ENCODE measurements at regions not wholly inside any gene's neighbourhood (a gene's known extent, or its start where the extent isn't known, plus 50 kb on each side); places are given as distances from the start of the nearest gene placed in this dataset.

DNA sequence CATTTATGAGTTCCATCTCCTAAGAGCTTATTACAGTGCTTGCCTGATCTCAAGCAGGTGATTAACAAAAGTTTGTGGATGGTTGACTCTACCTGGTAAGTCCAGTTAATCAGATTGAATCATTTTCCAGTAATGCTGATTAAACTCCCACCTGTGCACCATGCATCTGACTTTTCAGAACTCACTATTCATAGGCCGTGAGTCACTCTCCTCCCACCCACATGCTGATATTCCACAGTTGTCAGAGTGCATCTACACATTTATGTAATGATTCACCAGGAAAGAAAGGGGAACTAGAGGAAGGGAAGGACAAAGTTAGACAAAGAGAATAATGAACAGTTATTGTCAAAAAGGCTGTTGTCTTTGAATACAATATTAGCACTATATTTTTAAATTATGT, 106.2 kb upstream of the UBE3A start:
- Histone ChIP-seq H3K9me3 (ENCODE audit: control insufficient read depth in 2 of 2, insufficient read depth in 1 of 2, low read length in 1 of 2) (no peaks in the 10 kb centered on the region), H3K4me3 (ENCODE audit: low read length in 2 of 2) (no peak overlapping the region), H3K27me3 (ENCODE audit: control insufficient read depth in 2 of 2, insufficient read depth in 1 of 2, low read length in 1 of 2) (no peaks in the 10 kb centered on the region), H3K36me3 (ENCODE audit: control insufficient read depth in 2 of 2, insufficient read depth in 2 of 2, low read length in 1 of 2) (no peaks in the 10 kb centered on the region), H3K4me1 (ENCODE audit: control insufficient read depth in 2 of 2, insufficient read depth in 2 of 2, low read length in 2 of 2) (no peaks in the 10 kb centered on the region), H3K27ac (ENCODE audit: low read depth in 1 of 2, low read length in 1 of 2) (no peak overlapping the region)
- 89% methylated on average over 1 of the region's 1 CpG for WGBS
- no peak for DNase-seq (ENCODE audit: low read depth in 6 of 9, low spot score in 9 of 9)

DNA sequence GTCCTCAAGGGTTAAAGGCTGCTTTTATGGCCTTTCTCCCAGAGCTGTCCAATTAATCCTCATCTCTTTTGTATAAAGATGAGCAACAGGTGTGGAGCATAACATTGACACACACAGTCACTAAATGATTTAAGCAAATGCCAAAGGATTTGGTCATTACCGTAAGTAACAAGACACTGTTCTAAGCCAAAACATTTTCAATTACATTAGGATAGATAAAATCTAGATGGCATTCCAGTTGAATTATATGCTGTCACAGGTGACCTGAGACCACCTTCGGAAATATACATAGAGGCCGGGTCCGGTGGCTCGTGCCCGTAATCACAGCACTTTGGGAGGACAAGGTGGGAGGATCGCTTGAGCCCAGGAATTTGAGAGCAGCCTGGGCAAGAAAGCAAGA, 105.3 kb upstream of the UBE3A start:
- no peak overlapping the region for H3K27ac ChIP-seq (ENCODE audit: low read depth in 1 of 2, low read length in 1 of 2)
- no peaks in the 10 kb centered on the region for H3K27me3 ChIP-seq (ENCODE audit: control insufficient read depth in 2 of 2, insufficient read depth in 1 of 2, low read length in 1 of 2)
- DNase-seq (ENCODE audit: low read depth in 6 of 9, low spot score in 9 of 9), result no peak
- WGBS, result 99% methylated on average over 7 of the region's 7 CpGs
- H3K36me3 ChIP-seq (ENCODE audit: control insufficient read depth in 2 of 2, insufficient read depth in 2 of 2, low read length in 1 of 2), result no peaks in the 10 kb centered on the region
- H3K4me1 ChIP-seq (ENCODE audit: control insufficient read depth in 2 of 2, insufficient read depth in 2 of 2, low read length in 2 of 2), result no peaks in the 10 kb centered on the region
- no peak overlapping the region for H3K4me3 ChIP-seq (ENCODE audit: low read length in 2 of 2)
- no peaks in the 10 kb centered on the region for H3K9me3 ChIP-seq (ENCODE audit: control insufficient read depth in 2 of 2, insufficient read depth in 1 of 2, low read length in 1 of 2)

DNA sequence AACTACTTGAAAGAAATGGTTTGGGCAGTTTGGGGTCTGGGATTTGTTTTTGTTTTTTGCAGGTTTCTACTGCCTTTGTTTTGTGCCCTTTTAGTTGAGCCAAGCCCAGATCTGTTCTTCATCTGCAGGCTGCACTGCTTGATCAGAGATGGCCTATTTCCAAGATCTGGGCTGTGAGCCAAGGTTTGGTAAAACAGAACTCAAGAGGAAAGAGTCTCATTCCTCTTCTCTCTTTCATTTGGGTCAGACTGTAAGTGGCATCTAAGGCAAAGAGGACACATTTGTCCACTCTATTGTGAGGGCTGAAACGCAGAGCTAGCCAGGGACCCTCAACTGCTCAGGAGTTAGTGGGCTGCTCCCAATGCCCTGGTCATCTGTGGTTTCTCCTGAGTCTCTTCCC, 104.4 kb upstream of the UBE3A start:
- Histone ChIP-seq H3K4me1 (ENCODE audit: control insufficient read depth in 2 of 2, insufficient read depth in 2 of 2, low read length in 2 of 2) (no peaks in the 10 kb centered on the region), H3K4me3 (ENCODE audit: low read length in 2 of 2) (no peak overlapping the region), H3K9me3 (ENCODE audit: control insufficient read depth in 2 of 2, insufficient read depth in 1 of 2, low read length in 1 of 2) (no peaks in the 10 kb centered on the region), H3K27ac (ENCODE audit: low read depth in 1 of 2, low read length in 1 of 2) (no peak overlapping the region), H3K36me3 (ENCODE audit: control insufficient read depth in 2 of 2, insufficient read depth in 2 of 2, low read length in 1 of 2) (no peaks in the 10 kb centered on the region), H3K27me3 (ENCODE audit: control insufficient read depth in 2 of 2, insufficient read depth in 1 of 2, low read length in 1 of 2) (no peaks in the 10 kb centered on the region)
- 83% methylated on average over 1 of the region's 1 CpG for WGBS
- peak in 1 of 9 donors; percentile 9 for DNase-seq (ENCODE audit: low read depth in 6 of 9, low spot score in 9 of 9)

DNA sequence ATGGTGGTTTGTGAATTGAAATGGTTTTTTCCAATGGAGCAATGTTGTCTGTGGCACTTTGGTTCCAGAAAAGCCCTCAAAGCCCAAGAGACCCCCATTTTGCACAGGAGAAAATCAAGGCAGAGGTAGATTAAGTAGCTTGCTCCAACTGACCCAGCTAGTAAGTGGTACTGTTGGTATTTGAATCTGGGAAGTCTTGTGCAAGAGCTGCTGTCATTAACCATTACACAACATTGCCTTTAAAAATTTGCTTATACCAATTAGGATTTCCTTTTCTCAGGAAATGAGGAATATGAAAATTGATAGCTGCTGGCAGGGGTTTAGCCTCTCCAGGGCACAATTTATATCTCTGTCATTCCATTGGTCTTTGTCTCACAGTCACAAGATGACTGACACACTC, 102.4 kb upstream of the UBE3A start:
- Histone ChIP-seq H3K9me3 (ENCODE audit: control insufficient read depth in 2 of 2, insufficient read depth in 1 of 2, low read length in 1 of 2) (no peaks in the 10 kb centered on the region), H3K4me3 (ENCODE audit: low read length in 2 of 2) (no peak overlapping the region), H3K27me3 (ENCODE audit: control insufficient read depth in 2 of 2, insufficient read depth in 1 of 2, low read length in 1 of 2) (no peaks in the 10 kb centered on the region), H3K4me1 (ENCODE audit: control insufficient read depth in 2 of 2, insufficient read depth in 2 of 2, low read length in 2 of 2) (no peaks in the 10 kb centered on the region), H3K36me3 (ENCODE audit: control insufficient read depth in 2 of 2, insufficient read depth in 2 of 2, low read length in 1 of 2) (no peaks in the 10 kb centered on the region), H3K27ac (ENCODE audit: low read depth in 1 of 2, low read length in 1 of 2) (no peak overlapping the region)
- no peak for DNase-seq (ENCODE audit: low read depth in 6 of 9, low spot score in 9 of 9)

DNA sequence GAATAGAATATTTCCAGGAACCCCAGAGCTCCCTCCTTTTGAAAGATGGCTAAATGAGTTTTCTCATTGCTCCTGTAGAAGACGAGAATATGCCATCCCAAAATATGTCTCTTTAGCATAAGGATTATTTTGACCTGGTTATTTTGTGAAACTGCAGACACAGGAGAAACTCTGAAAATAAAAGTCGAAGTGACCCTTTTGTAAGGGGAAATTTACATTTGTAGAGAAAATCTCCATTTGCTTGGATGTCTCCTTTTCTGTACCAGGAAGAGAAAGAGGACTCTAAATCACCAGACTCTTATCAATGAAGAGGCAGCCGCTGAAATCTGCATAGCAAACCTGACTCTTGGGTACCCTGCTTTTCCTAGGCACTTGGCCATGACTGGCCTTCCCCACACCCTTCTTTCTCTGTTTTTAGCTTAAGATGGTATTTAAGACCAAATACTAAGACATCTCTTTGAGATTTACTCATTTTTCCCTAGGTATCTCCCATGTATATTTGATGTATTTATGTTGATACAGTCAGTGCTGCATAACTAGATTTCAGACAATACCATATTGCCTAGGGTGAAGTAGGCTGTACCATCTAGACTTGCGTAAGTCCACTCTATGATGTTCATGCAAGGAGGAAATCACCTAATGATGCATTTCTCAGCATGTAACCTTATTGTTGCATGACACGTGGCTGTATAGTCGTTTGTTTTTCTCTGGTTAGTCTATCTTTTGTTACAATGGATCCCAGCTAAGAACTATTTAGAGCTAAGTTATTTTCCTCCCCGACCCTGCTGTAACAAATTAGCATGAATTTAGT, 98.2 kb upstream of the UBE3A start:
- DNase-seq (ENCODE audit: low read depth in 6 of 9, low spot score in 9 of 9), result no peak
- WGBS, result 80% methylated on average over 7 of the region's 7 CpGs
- H3K36me3 ChIP-seq (ENCODE audit: control insufficient read depth in 2 of 2, insufficient read depth in 2 of 2, low read length in 1 of 2), result no peaks in the 10 kb centered on the region
- no peak overlapping the region for H3K27ac ChIP-seq (ENCODE audit: low read depth in 1 of 2, low read length in 1 of 2)
- H3K4me1 ChIP-seq (ENCODE audit: control insufficient read depth in 2 of 2, insufficient read depth in 2 of 2, low read length in 2 of 2), result no peaks in the 10 kb centered on the region
- H3K4me3 ChIP-seq (ENCODE audit: low read length in 2 of 2), result no peak overlapping the region
- no peaks in the 10 kb centered on the region for H3K9me3 ChIP-seq (ENCODE audit: control insufficient read depth in 2 of 2, insufficient read depth in 1 of 2, low read length in 1 of 2)
- H3K27me3 ChIP-seq (ENCODE audit: control insufficient read depth in 2 of 2, insufficient read depth in 1 of 2, low read length in 1 of 2), result no peaks in the 10 kb centered on the region

DNA sequence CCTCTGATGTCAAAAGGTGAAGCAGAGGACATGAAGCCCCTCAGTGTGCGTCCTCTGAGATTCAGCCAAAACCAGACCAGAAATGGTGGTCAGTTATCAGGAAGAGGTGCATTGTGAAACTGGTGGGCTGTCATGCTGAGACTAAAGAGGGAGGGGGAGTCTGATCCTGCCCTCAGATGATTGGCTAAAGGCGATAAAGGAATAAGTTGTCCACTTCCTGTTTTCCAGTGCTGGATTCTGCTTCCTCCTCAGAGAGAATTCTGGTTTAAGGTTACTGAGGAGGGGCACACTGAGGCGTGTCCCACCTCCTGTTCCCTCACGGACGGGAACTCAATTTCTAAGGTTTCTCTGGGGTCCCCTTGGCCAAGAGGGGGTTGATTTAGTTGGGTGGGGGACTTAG, 97.0 kb upstream of the UBE3A start:
- WGBS, result 91% methylated on average over 5 of the region's 5 CpGs
- Histone ChIP-seq H3K27me3 (ENCODE audit: control insufficient read depth in 2 of 2, insufficient read depth in 1 of 2, low read length in 1 of 2) (no peaks in the 10 kb centered on the region), H3K4me3 (ENCODE audit: low read length in 2 of 2) (no peak overlapping the region), H3K36me3 (ENCODE audit: control insufficient read depth in 2 of 2, insufficient read depth in 2 of 2, low read length in 1 of 2) (no peaks in the 10 kb centered on the region), H3K27ac (ENCODE audit: low read depth in 1 of 2, low read length in 1 of 2) (no peak overlapping the region), H3K4me1 (ENCODE audit: control insufficient read depth in 2 of 2, insufficient read depth in 2 of 2, low read length in 2 of 2) (no peaks in the 10 kb centered on the region), H3K9me3 (ENCODE audit: control insufficient read depth in 2 of 2, insufficient read depth in 1 of 2, low read length in 1 of 2) (no peaks in the 10 kb centered on the region)
- DNase-seq (ENCODE audit: low read depth in 6 of 9, low spot score in 9 of 9), result no peak

DNA sequence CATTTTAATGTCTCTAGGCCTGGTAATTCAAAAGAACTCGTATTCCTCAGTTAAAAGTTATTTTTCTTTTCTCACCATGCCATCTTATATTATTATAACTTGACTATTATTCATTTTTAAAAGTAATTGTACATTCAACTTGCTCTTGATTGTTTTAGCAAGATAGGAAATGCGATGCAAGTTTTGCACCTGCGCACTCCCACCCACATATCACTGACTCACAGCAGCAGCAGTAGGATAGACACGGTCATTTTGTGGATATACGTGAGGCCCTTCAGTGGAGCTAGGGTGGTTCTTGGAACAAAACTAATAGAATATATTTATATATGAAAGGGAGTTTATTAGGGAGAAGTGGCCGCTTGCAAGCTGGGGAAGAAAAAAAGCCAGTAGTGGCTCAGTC, 95.5 kb upstream of the UBE3A start:
- DNase-seq (ENCODE audit: low read depth in 6 of 9, low spot score in 9 of 9), result no peak
- no peaks in the 10 kb centered on the region for H3K27me3 ChIP-seq (ENCODE audit: control insufficient read depth in 2 of 2, insufficient read depth in 1 of 2, low read length in 1 of 2)
- no peak overlapping the region for H3K27ac ChIP-seq (ENCODE audit: low read depth in 1 of 2, low read length in 1 of 2)
- H3K9me3 ChIP-seq (ENCODE audit: control insufficient read depth in 2 of 2, insufficient read depth in 1 of 2, low read length in 1 of 2), result no peaks in the 10 kb centered on the region
- no peak overlapping the region for H3K4me3 ChIP-seq (ENCODE audit: low read length in 2 of 2)
- 95% methylated on average over 6 of the region's 6 CpGs for WGBS
- no peaks in the 10 kb centered on the region for H3K36me3 ChIP-seq (ENCODE audit: control insufficient read depth in 2 of 2, insufficient read depth in 2 of 2, low read length in 1 of 2)
- no peaks in the 10 kb centered on the region for H3K4me1 ChIP-seq (ENCODE audit: control insufficient read depth in 2 of 2, insufficient read depth in 2 of 2, low read length in 2 of 2)

DNA sequence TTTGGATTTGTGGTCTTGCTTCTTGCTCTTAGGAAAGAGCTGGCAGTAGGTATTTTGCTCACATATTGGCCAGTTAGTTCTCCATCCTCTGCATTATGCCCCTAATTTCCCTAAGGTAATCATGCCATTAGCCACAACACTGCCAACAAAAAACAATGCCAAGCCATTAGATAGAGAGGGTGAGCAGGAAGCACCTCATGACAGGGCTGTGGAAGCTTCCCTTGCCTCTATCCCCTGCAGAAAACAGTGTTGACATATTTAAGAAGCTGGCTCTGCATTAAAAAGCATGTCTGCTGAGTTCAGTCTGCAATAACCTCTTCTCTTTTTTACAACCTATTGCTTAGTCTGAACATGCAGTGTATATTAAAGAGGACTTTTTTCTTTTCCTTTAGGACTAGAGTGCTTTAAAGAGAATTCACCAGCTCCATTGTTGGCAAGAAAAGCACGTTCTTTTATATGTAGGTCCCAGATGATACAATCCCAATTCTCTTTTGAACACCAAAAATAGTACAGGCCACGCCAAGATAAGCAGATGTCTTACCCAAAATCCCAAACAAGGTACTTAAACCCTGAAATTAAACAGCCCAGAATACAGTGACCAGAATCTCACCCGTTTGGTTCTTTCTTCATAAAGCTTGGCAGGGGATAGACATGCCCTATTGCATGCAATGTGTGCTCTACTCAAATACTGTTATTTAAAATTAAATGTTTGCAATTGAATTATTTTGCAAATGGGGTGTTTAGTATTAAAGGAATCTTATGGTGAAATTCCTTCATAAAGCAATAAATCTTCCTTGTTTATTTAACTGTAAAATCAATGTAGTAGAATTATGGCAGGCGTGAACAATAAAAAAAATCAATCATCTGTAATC, 93.7 kb upstream of the UBE3A start:
- Histone ChIP-seq H3K9me3 (ENCODE audit: control insufficient read depth in 2 of 2, insufficient read depth in 1 of 2, low read length in 1 of 2) (no peaks in the 10 kb centered on the region), H3K27me3 (ENCODE audit: control insufficient read depth in 2 of 2, insufficient read depth in 1 of 2, low read length in 1 of 2) (no peaks in the 10 kb centered on the region), H3K4me3 (ENCODE audit: low read length in 2 of 2) (no peak overlapping the region), H3K36me3 (ENCODE audit: control insufficient read depth in 2 of 2, insufficient read depth in 2 of 2, low read length in 1 of 2) (no peaks in the 10 kb centered on the region), H3K4me1 (ENCODE audit: control insufficient read depth in 2 of 2, insufficient read depth in 2 of 2, low read length in 2 of 2) (no peaks in the 10 kb centered on the region), H3K27ac (ENCODE audit: low read depth in 1 of 2, low read length in 1 of 2) (no peak overlapping the region)
- 88% methylated on average over 4 of the region's 4 CpGs for WGBS
- DNase-seq (ENCODE audit: low read depth in 6 of 9, low spot score in 9 of 9), result no peak

DNA sequence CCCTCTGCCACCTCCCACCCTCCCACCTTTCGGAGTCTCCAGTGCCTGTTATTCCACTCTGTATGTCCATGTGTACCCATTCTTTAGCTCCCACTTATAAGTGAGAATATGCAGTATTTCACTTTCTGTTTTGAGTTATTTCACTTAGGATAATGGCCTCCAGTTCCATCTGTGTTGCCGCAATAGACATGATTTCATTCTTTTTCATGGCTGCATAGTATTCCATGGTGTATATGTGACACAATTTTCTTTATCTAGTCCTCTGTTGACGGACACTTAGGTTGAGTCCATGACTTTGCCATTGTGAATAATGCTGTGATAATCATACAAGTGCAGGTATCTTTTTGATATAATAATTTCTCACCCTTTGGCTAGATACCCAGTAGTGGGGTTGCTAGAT, 91.0 kb upstream of the UBE3A start:
- 95% methylated on average over 3 of the region's 3 CpGs for WGBS
- no peaks in the 10 kb centered on the region for H3K9me3 ChIP-seq (ENCODE audit: control insufficient read depth in 2 of 2, insufficient read depth in 1 of 2, low read length in 1 of 2)
- DNase-seq (ENCODE audit: low read depth in 6 of 9, low spot score in 9 of 9), result no peak
- H3K4me1 ChIP-seq (ENCODE audit: control insufficient read depth in 2 of 2, insufficient read depth in 2 of 2, low read length in 2 of 2), result no peaks in the 10 kb centered on the region
- H3K4me3 ChIP-seq (ENCODE audit: low read length in 2 of 2), result no peak overlapping the region
- H3K36me3 ChIP-seq (ENCODE audit: control insufficient read depth in 2 of 2, insufficient read depth in 2 of 2, low read length in 1 of 2), result no peaks in the 10 kb centered on the region
- H3K27ac ChIP-seq (ENCODE audit: low read depth in 1 of 2, low read length in 1 of 2), result no peak overlapping the region
- H3K27me3 ChIP-seq (ENCODE audit: control insufficient read depth in 2 of 2, insufficient read depth in 1 of 2, low read length in 1 of 2), result no peaks in the 10 kb centered on the region

All from thymus (tissue), 11 donors.